HCT116 (cell line): ENCODE measurements at regions not wholly inside any gene's neighbourhood (a gene's known extent, or its start where the extent isn't known, plus 50 kb on each side); places are given as distances from the start of the nearest gene placed in this dataset.

Experiments
- ATF3 ChIP-seq: IDR thresholded peaks from 2 replicates; pipeline ENCODE4 v1.6.1; 2012
- CEBPB ChIP-seq: IDR thresholded peaks from 2 replicates; pipeline ENCODE4 v1.6.1; 2012; ENCODE audit warnings: low read depth
- CTCF ChIP-seq, 3 experiments: fragments of 200-600 bp in 1 of 3; sonication (generic) in 1 of 3; IDR thresholded peaks in 2 of 3; conservative IDR thresholded peaks in 1 of 3; 2 replicates each; pipeline ENCODE4 v1.5.1; 2012 to 2017; ENCODE audit warnings: low read depth in 2 of 3, low read length in 2 of 3, antibody characterized with exemption in 1 of 3, borderline replicate concordance in 1 of 3, control low read depth in 1 of 3, mild to moderate bottlenecking in 1 of 3, mixed read lengths in 1 of 3, mixed run types in 1 of 3, moderate library complexity in 1 of 3; ENCODE audit not compliant: insufficient read depth in 1 of 3
- EGR1 ChIP-seq: IDR thresholded peaks from 2 replicates; pipeline ENCODE4 v1.6.1; 2012; ENCODE audit warnings: low read depth
- EZH2 ChIP-seq: fragments of 200-600 bp; sonication (generic); IDR thresholded peaks from 2 replicates; pipeline ENCODE4 v1.6.1; 2017; ENCODE audit warnings: antibody characterized with exemption, mixed run types
- JUND ChIP-seq: IDR thresholded peaks from 2 replicates; pipeline ENCODE4 v1.6.1; 2012
- MAX ChIP-seq: IDR thresholded peaks from 2 replicates; pipeline ENCODE4 v1.6.1; 2012
- POLR2A ChIP-seq: IDR thresholded peaks from 2 replicates; pipeline ENCODE4 v1.7.0; 2011; ENCODE audit warnings: borderline replicate concordance; ENCODE audit not compliant: insufficient read depth, insufficient read length; ENCODE audit errors: extremely low read depth
- POLR2AphosphoS5 ChIP-seq: IDR thresholded peaks from 2 replicates; pipeline ENCODE4 v1.6.1; 2011; ENCODE audit warnings: mild to moderate bottlenecking, low read depth, low read length, moderate library complexity
- RAD21 ChIP-seq: IDR thresholded peaks from 2 replicates; pipeline ENCODE4 v1.6.1; 2012; ENCODE audit warnings: low read depth, mild to moderate bottlenecking
- SP1 ChIP-seq: IDR thresholded peaks from 2 replicates; pipeline ENCODE4 v1.6.1; 2012; ENCODE audit warnings: low read depth
- YY1 ChIP-seq: IDR thresholded peaks from 2 replicates; pipeline ENCODE4 v1.6.1; 2011; ENCODE audit warnings: low read length, low read depth, moderate library complexity, mild to moderate bottlenecking; ENCODE audit not compliant: insufficient replicate concordance; ENCODE audit errors: extremely low read depth
- ZBTB33 ChIP-seq: IDR thresholded peaks from 2 replicates; pipeline ENCODE4 v1.6.1; 2011; ENCODE audit warnings: mild to moderate bottlenecking, low read length, moderate library complexity; ENCODE audit not compliant: insufficient replicate concordance; ENCODE audit errors: extremely low read depth
- TF ChIP-seq, protein P1 (sequence below): IDR thresholded peaks from 2 replicates; pipeline ENCODE4 v1.6.1; 2012; ENCODE audit warnings: low read depth

DNA sequence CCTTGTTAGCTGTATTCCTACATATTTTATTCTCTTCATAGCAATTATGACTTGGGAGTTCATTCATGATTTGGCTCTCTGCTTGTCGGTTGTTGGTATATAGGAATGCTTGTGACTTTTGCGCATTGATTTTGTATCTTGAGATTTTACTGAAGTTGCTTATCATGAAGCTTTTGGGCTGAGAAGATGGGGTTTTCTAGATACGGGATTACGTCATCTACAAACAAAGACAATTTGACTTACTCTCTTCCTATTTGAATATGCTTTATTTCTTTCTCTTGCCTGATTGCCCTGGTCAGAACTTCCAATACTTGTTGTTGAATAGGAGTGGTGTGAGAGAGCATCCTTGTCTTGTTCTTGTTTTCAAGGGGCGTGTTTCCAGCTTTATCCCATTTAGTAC lies 569.8 kb upstream of the NRXN1 start:
- no peak for TF ChIP-seq CTCF (IDR thresholded peaks at IDR 0.05 in 2 of 3, conservative IDR thresholded peaks at IDR 0.05 in 1 of 3; ENCODE audit: borderline replicate concordance in 1 of 3, insufficient read depth in 1 of 3, low read depth in 2 of 3, low read length in 2 of 3)
- TF ChIP-seq EZH2 = no peak
- TF ChIP-seq RAD21 = no peak
- no peak for TF ChIP-seq POLR2A
- no peak for TF ChIP-seq ATF3
- TF ChIP-seq EGR1 = no peak
- TF ChIP-seq POLR2AphosphoS5 = no peak
- no peak for TF ChIP-seq JUND
- no peak for TF ChIP-seq MAX
- no peak for TF ChIP-seq YY1
- no peak for TF ChIP-seq CEBPB
- no peak for TF ChIP-seq ZBTB33
- TF ChIP-seq SP1 = no peak
- TF ChIP-seq, protein P1, sequence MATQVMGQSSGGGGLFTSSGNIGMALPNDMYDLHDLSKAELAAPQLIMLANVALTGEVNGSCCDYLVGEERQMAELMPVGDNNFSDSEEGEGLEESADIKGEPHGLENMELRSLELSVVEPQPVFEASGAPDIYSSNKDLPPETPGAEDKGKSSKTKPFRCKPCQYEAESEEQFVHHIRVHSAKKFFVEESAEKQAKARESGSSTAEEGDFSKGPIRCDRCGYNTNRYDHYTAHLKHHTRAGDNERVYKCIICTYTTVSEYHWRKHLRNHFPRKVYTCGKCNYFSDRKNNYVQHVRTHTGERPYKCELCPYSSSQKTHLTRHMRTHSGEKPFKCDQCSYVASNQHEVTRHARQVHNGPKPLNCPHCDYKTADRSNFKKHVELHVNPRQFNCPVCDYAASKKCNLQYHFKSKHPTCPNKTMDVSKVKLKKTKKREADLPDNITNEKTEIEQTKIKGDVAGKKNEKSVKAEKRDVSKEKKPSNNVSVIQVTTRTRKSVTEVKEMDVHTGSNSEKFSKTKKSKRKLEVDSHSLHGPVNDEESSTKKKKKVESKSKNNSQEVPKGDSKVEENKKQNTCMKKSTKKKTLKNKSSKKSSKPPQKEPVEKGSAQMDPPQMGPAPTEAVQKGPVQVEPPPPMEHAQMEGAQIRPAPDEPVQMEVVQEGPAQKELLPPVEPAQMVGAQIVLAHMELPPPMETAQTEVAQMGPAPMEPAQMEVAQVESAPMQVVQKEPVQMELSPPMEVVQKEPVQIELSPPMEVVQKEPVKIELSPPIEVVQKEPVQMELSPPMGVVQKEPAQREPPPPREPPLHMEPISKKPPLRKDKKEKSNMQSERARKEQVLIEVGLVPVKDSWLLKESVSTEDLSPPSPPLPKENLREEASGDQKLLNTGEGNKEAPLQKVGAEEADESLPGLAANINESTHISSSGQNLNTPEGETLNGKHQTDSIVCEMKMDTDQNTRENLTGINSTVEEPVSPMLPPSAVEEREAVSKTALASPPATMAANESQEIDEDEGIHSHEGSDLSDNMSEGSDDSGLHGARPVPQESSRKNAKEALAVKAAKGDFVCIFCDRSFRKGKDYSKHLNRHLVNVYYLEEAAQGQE = no peak
